Vagina (tissue), 2 donors: ENCODE measurements at regions not wholly inside any gene's neighbourhood (a gene's known extent, or its start where the extent isn't known, plus 50 kb on each side); places are given as distances from the start of the nearest gene placed in this dataset.

Experiments
- DNase-seq, 2 donors: peaks; one replicate each; pipeline ENCODE4 v3.0.0-alpha.2; 2017; ENCODE audit errors: extremely low spot score in 2 of 2
- H3K27ac ChIP-seq: fragments of 200-600 bp; sonication (generic); one replicate; pipeline ENCODE4 v1.5.1; 2019
- H3K27me3 ChIP-seq: fragments of 200-600 bp; sonication (generic); one replicate; pipeline ENCODE4 v1.5.1; 2019
- H3K36me3 ChIP-seq, 2 donors: fragments of 200-600 bp; sonication (generic); one replicate each; pipeline ENCODE4 v1.5.1; 2017 to 2019
- H3K4me1 ChIP-seq: fragments of 200-600 bp; sonication (generic); one replicate; pipeline ENCODE4 v1.5.1; 2019
- H3K4me3 ChIP-seq, 2 donors: fragments of 200-600 bp; sonication (generic); 1 replicate in 1 of 2; 2 replicates in 1 of 2; pipeline ENCODE4 v1.5.1; 2016 to 2019
- H3K9me3 ChIP-seq: fragments of 200-600 bp; sonication (generic); one replicate; pipeline ENCODE4 v1.5.1; 2019
- POLR2A ChIP-seq, 2 donors: fragments of 450-650 bp; IDR thresholded peaks; one replicate each; pipeline ENCODE4 v1.6.1; 2017; ENCODE audit warnings: antibody characterized with exemption in 2 of 2, mild to moderate bottlenecking in 2 of 2, moderate library complexity in 2 of 2
- POLR2AphosphoS5 ChIP-seq, 2 donors: sonication (generic); formaldehyde crosslinking; IDR thresholded peaks; one replicate each; pipeline ENCODE4 v1.9.0; 2017; ENCODE audit warnings: antibody characterized with exemption in 2 of 2, mild to moderate bottlenecking in 2 of 2, low read depth in 1 of 2; ENCODE audit not compliant: insufficient read depth in 1 of 2
- intact Hi-C: fragments of 100-400 bp; cut with DNase I; formaldehyde crosslinking; loops from one replicate; pipeline ENCODE4 v1.15.1; 2023
- TF ChIP-seq, protein P1 (sequence below), 3 experiments: fragments of 450-650 bp in 2 of 3; fragments of 200-600 bp in 1 of 3; sonication (generic) in 1 of 3; IDR thresholded peaks; one replicate each; pipeline ENCODE4 v1.5.1; 2017 to 2019; ENCODE audit warnings: antibody characterized with exemption in 3 of 3, mild to moderate bottlenecking in 2 of 3, moderate library complexity in 2 of 3

DNA sequence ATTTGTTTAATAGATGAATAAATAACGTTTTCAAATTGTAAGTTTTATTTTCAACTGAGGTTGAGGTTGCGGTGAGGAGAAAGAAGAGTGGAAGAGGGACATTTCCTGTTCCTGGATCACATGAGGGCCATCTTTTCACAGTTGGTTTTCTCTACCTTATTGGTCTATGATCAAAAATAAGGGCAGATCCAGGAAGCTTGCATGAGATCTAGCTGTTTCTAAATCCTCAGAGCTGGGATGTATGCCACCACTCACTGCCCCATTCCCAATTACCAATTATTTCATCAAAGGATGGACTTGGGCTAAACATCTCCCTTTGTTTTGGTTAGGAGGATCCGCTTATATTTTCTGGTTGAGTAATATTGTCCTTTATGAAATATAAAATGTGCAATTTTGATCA is 104.8 kb upstream of the TLL1 start:
- Histone ChIP-seq H3K27me3 (no peaks in the 10 kb centered on the region), H3K27ac (no peak overlapping the region), H3K4me1 (no peaks in the 10 kb centered on the region), H3K4me3 (no peak overlapping the region), H3K36me3 (no peaks in the 10 kb centered on the region), H3K9me3 (no peaks in the 10 kb centered on the region)
- intact Hi-C loops = no loop called here
- DNase-seq = no peak
- TF ChIP-seq POLR2A (IDR thresholded peaks at IDR 0.05) (no peak), POLR2AphosphoS5 (IDR thresholded peaks at IDR 0.05; ENCODE audit: insufficient read depth in 1 of 2, low read depth in 1 of 2) (no peak)
- TF ChIP-seq, protein P1, sequence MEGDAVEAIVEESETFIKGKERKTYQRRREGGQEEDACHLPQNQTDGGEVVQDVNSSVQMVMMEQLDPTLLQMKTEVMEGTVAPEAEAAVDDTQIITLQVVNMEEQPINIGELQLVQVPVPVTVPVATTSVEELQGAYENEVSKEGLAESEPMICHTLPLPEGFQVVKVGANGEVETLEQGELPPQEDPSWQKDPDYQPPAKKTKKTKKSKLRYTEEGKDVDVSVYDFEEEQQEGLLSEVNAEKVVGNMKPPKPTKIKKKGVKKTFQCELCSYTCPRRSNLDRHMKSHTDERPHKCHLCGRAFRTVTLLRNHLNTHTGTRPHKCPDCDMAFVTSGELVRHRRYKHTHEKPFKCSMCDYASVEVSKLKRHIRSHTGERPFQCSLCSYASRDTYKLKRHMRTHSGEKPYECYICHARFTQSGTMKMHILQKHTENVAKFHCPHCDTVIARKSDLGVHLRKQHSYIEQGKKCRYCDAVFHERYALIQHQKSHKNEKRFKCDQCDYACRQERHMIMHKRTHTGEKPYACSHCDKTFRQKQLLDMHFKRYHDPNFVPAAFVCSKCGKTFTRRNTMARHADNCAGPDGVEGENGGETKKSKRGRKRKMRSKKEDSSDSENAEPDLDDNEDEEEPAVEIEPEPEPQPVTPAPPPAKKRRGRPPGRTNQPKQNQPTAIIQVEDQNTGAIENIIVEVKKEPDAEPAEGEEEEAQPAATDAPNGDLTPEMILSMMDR (IDR thresholded peaks at IDR 0.05) = no peak

DNA sequence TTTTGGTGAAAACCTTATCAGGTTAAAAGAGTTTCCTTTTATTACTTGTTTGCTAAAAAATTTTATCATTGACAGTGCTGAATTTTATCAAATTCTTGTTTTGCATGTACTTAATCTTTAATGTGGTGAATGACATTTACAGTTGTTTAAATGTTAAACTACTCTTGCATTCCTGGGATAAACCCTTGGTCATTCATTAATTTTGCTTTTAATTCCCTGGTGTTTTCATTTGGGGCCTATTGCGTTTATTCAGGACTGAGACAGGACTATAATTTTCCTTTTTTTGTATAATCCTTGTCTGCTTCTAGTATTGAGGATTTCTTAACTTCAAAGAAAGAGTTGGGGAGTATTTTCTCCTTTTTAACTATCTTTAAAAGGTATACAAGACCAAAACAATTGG is 98.7 kb upstream of the TLL1 start:
- DNase-seq = no peak
- TF ChIP-seq POLR2A (IDR thresholded peaks at IDR 0.05) (no peak), POLR2AphosphoS5 (IDR thresholded peaks at IDR 0.05; ENCODE audit: insufficient read depth in 1 of 2, low read depth in 1 of 2) (no peak)
- TF ChIP-seq, protein P1 (IDR thresholded peaks at IDR 0.05) = no peak
- no peaks in the 10 kb centered on the region for H3K9me3 ChIP-seq
- no peaks in the 10 kb centered on the region for H3K4me1 ChIP-seq
- intact Hi-C loops = no loop called here
- H3K4me3 ChIP-seq = no peak overlapping the region
- H3K27ac ChIP-seq = no peak overlapping the region
- no peaks in the 10 kb centered on the region for H3K36me3 ChIP-seq
- H3K27me3 ChIP-seq = no peaks in the 10 kb centered on the region

GRCh38 chr4:165779950-165780670 is 92.9 kb upstream of the TLL1 start:
- no peak for DNase-seq
- intact Hi-C loops = no loop called here
- no peaks in the 10 kb centered on the region for H3K9me3 ChIP-seq
- no peaks in the 10 kb centered on the region for H3K27me3 ChIP-seq
- no peak overlapping the region for H3K27ac ChIP-seq
- TF ChIP-seq, protein P1 (IDR thresholded peaks at IDR 0.05) = no peak
- TF ChIP-seq POLR2AphosphoS5 (IDR thresholded peaks at IDR 0.05; ENCODE audit: insufficient read depth in 1 of 2, low read depth in 1 of 2) (no peak), POLR2A (IDR thresholded peaks at IDR 0.05) (no peak)
- H3K4me3 ChIP-seq = no peak overlapping the region
- no peaks in the 10 kb centered on the region for H3K36me3 ChIP-seq
- peaks cover 8% of the 10 kb centered on the region for H3K4me1 ChIP-seq

GRCh38 chr4:165780735-165781134 is 92.3 kb upstream of the TLL1 start:
- no peaks in the 10 kb centered on the region for H3K27me3 ChIP-seq
- H3K36me3 ChIP-seq = no peaks in the 10 kb centered on the region
- no peak for TF ChIP-seq POLR2A (IDR thresholded peaks at IDR 0.05)
- TF ChIP-seq, protein P1 (IDR thresholded peaks at IDR 0.05) = no peak
- no peak for TF ChIP-seq POLR2AphosphoS5 (IDR thresholded peaks at IDR 0.05; ENCODE audit: insufficient read depth in 1 of 2, low read depth in 1 of 2)
- intact Hi-C loops = no loop called here
- no peak overlapping the region for H3K27ac ChIP-seq
- no peak overlapping the region for H3K4me3 ChIP-seq
- H3K9me3 ChIP-seq = no peaks in the 10 kb centered on the region
- H3K4me1 ChIP-seq = peaks cover 13% of the 10 kb centered on the region
- no peak for DNase-seq

GRCh38 chr4:165782623-165783022 is 90.4 kb upstream of the TLL1 start:
- intact Hi-C loops = no loop called here
- Histone ChIP-seq H3K9me3 (no peaks in the 10 kb centered on the region), H3K4me3 (no peak overlapping the region), H3K27me3 (no peaks in the 10 kb centered on the region), H3K27ac (no peak overlapping the region), H3K4me1 (peaks cover 13% of the 10 kb centered on the region), H3K36me3 (no peaks in the 10 kb centered on the region)
- TF ChIP-seq POLR2AphosphoS5 (IDR thresholded peaks at IDR 0.05; ENCODE audit: insufficient read depth in 1 of 2, low read depth in 1 of 2) = no peak
- TF ChIP-seq, protein P1 (IDR thresholded peaks at IDR 0.05) = no peak
- TF ChIP-seq POLR2A (IDR thresholded peaks at IDR 0.05) = no peak
- no peak for DNase-seq
